ENCODE measurements at regions not wholly inside any gene's neighbourhood (a gene's known extent, or its start where the extent isn't known, plus 50 kb on each side); places are given as distances from the start of the nearest gene placed in this dataset.
"Not testable (repeated sequence)": the region's sequence is repeated elsewhere in the genome, so short reads cannot be mapped to it uniquely, and the experiment has no call there.

GRCh38 chr7:150063195-150063594 is 189.4 kb downstream of the ATP6V0E2 start:
- not testable (repeated sequence) for H3K27ac ChIP-seq; H3K4me3 ChIP-seq (ENCODE audit: low read depth in 1 of 2, low read length in 1 of 2); H3K36me3 ChIP-seq; H3K27me3 ChIP-seq; H3K9me3 ChIP-seq; H3K4me1 ChIP-seq (ENCODE audit: control insufficient read depth in 1 of 2, insufficient read depth in 1 of 2, low read depth in 1 of 2, low read length in 1 of 2)

- H3K4me3 ChIP-seq (ENCODE audit: low read depth in 1 of 2, low read length in 1 of 2); H3K9me3 ChIP-seq; H3K36me3 ChIP-seq; H3K27me3 ChIP-seq; H3K27ac ChIP-seq; H3K4me1 ChIP-seq (ENCODE audit: control insufficient read depth in 1 of 2, insufficient read depth in 1 of 2, low read depth in 1 of 2, low read length in 1 of 2): not testable (repeated sequence)
Measured at GRCh38 chr7:150069555-150070313, 196.0 kb downstream of the ATP6V0E2 start.

- H3K9me3 ChIP-seq; H3K27ac ChIP-seq; H3K36me3 ChIP-seq; H3K27me3 ChIP-seq; H3K4me3 ChIP-seq (ENCODE audit: low read depth in 1 of 2, low read length in 1 of 2); H3K4me1 ChIP-seq (ENCODE audit: control insufficient read depth in 1 of 2, insufficient read depth in 1 of 2, low read depth in 1 of 2, low read length in 1 of 2): not testable (repeated sequence)
Measured at GRCh38 chr7:150077543-150077942, 203.8 kb downstream of the ATP6V0E2 start.

GRCh38 chr7:150081865-150082264 is 208.1 kb downstream of the ATP6V0E2 start:
- H3K27ac ChIP-seq; H3K4me3 ChIP-seq (ENCODE audit: low read depth in 1 of 2, low read length in 1 of 2); H3K9me3 ChIP-seq; H3K36me3 ChIP-seq; H3K4me1 ChIP-seq (ENCODE audit: control insufficient read depth in 1 of 2, insufficient read depth in 1 of 2, low read depth in 1 of 2, low read length in 1 of 2); H3K27me3 ChIP-seq: not testable (repeated sequence)

GRCh38 chr7:150084724-150085123 is 211.0 kb downstream of the ATP6V0E2 start:
- not testable (repeated sequence) for H3K4me1 ChIP-seq (ENCODE audit: control insufficient read depth in 1 of 2, insufficient read depth in 1 of 2, low read depth in 1 of 2, low read length in 1 of 2); H3K27me3 ChIP-seq; H3K36me3 ChIP-seq; H3K27ac ChIP-seq; H3K9me3 ChIP-seq; H3K4me3 ChIP-seq (ENCODE audit: low read depth in 1 of 2, low read length in 1 of 2)

- H3K9me3 ChIP-seq; H3K4me1 ChIP-seq (ENCODE audit: control insufficient read depth in 1 of 2, insufficient read depth in 1 of 2, low read depth in 1 of 2, low read length in 1 of 2); H3K27ac ChIP-seq: not testable (repeated sequence)
Measured at GRCh38 chr7:150087478-150087877, 213.7 kb downstream of the ATP6V0E2 start.

GRCh38 chr7:150089139-150089538 is 215.4 kb downstream of the ATP6V0E2 start:
- H3K9me3 ChIP-seq; H3K4me1 ChIP-seq (ENCODE audit: control insufficient read depth in 1 of 2, insufficient read depth in 1 of 2, low read depth in 1 of 2, low read length in 1 of 2); H3K36me3 ChIP-seq; H3K4me3 ChIP-seq (ENCODE audit: low read depth in 1 of 2, low read length in 1 of 2); H3K27me3 ChIP-seq; H3K27ac ChIP-seq: not testable (repeated sequence)

More at GRCh38 chr7:150087478-150087877, 213.7 kb downstream of the ATP6V0E2 start:
- H3K36me3 ChIP-seq; H3K4me3 ChIP-seq (ENCODE audit: low read depth in 1 of 2, low read length in 1 of 2); H3K27me3 ChIP-seq: not testable (repeated sequence)

- not testable (repeated sequence) for H3K27me3 ChIP-seq; H3K9me3 ChIP-seq; H3K36me3 ChIP-seq; H3K27ac ChIP-seq; H3K4me1 ChIP-seq (ENCODE audit: control insufficient read depth in 1 of 2, insufficient read depth in 1 of 2, low read depth in 1 of 2, low read length in 1 of 2); H3K4me3 ChIP-seq (ENCODE audit: low read depth in 1 of 2, low read length in 1 of 2)
Measured at GRCh38 chr7:150090776-150091175, 217.0 kb downstream of the ATP6V0E2 start.

GRCh38 chr7:150093897-150094296 is 220.1 kb downstream of the ATP6V0E2 start:
- H3K9me3 ChIP-seq; H3K27me3 ChIP-seq; H3K4me3 ChIP-seq (ENCODE audit: low read depth in 1 of 2, low read length in 1 of 2); H3K36me3 ChIP-seq; H3K4me1 ChIP-seq (ENCODE audit: control insufficient read depth in 1 of 2, insufficient read depth in 1 of 2, low read depth in 1 of 2, low read length in 1 of 2); H3K27ac ChIP-seq: not testable (repeated sequence)

- not testable (repeated sequence) for H3K27ac ChIP-seq; H3K9me3 ChIP-seq; H3K4me1 ChIP-seq (ENCODE audit: control insufficient read depth in 1 of 2, insufficient read depth in 1 of 2, low read depth in 1 of 2, low read length in 1 of 2); H3K36me3 ChIP-seq; H3K27me3 ChIP-seq; H3K4me3 ChIP-seq (ENCODE audit: low read depth in 1 of 2, low read length in 1 of 2)
Measured at GRCh38 chr7:150096213-150096994, 222.6 kb downstream of the ATP6V0E2 start.

- H3K27ac ChIP-seq; H3K4me3 ChIP-seq (ENCODE audit: low read depth in 1 of 2, low read length in 1 of 2); H3K27me3 ChIP-seq; H3K4me1 ChIP-seq (ENCODE audit: control insufficient read depth in 1 of 2, insufficient read depth in 1 of 2, low read depth in 1 of 2, low read length in 1 of 2); H3K9me3 ChIP-seq; H3K36me3 ChIP-seq: not testable (repeated sequence)
Measured at GRCh38 chr7:150098592-150098991, 224.6 kb upstream of the LRRC61 start.

- H3K27me3 ChIP-seq; H3K9me3 ChIP-seq; H3K27ac ChIP-seq; H3K4me1 ChIP-seq (ENCODE audit: control insufficient read depth in 1 of 2, insufficient read depth in 1 of 2, low read depth in 1 of 2, low read length in 1 of 2); H3K36me3 ChIP-seq; H3K4me3 ChIP-seq (ENCODE audit: low read depth in 1 of 2, low read length in 1 of 2): not testable (repeated sequence)
Measured at GRCh38 chr7:150101282-150101681, 221.9 kb upstream of the LRRC61 start.

GRCh38 chr7:150107283-150107682 is 215.9 kb upstream of the LRRC61 start:
- not testable (repeated sequence) for H3K9me3 ChIP-seq; H3K4me3 ChIP-seq (ENCODE audit: low read depth in 1 of 2, low read length in 1 of 2); H3K36me3 ChIP-seq; H3K4me1 ChIP-seq (ENCODE audit: control insufficient read depth in 1 of 2, insufficient read depth in 1 of 2, low read depth in 1 of 2, low read length in 1 of 2); H3K27ac ChIP-seq
- peaks cover 10% of the 10 kb centered on the region for H3K27me3 ChIP-seq

GRCh38 chr7:150110375-150110820 is 212.8 kb upstream of the LRRC61 start:
- H3K9me3 ChIP-seq; H3K27ac ChIP-seq; H3K4me3 ChIP-seq (ENCODE audit: low read depth in 1 of 2, low read length in 1 of 2); H3K4me1 ChIP-seq (ENCODE audit: control insufficient read depth in 1 of 2, insufficient read depth in 1 of 2, low read depth in 1 of 2, low read length in 1 of 2); H3K36me3 ChIP-seq: not testable (repeated sequence)
- peaks cover 16% of the 10 kb centered on the region for H3K27me3 ChIP-seq
